Activated CD4-positive, alpha-beta T cell treated with anti-CD3 and anti-CD28 coated beads for 36 hours (primary cell): ENCODE measurements at regions not wholly inside any gene's neighbourhood (a gene's known extent, or its start where the extent isn't known, plus 50 kb on each side); places are given as distances from the start of the nearest gene placed in this dataset.

Experiments used
- ATAC-seq: fragments of 200-7000 bp; cut with Tn5 transposase; one replicate; pipeline ENCODE4 v1.10.0; 2021; ENCODE audit warnings: mild to moderate bottlenecking, moderate library complexity
- CTCF ChIA-PET: fragments of 350-600 bp; sonication (Branson Sonifier 250); formaldehyde crosslinking; loops from one replicate; lab custom pipeline; 2021; ENCODE audit warnings: antibody characterized with exemption; lab: Charles Lee
- POLR2A ChIA-PET: fragments of 350-600 bp; sonication (Branson Sonifier 250); formaldehyde crosslinking; loops from one replicate; lab custom pipeline; 2021; ENCODE audit warnings: antibody characterized with exemption, inconsistent platforms; lab: Charles Lee
- DNase-seq: peaks from one replicate; pipeline ENCODE4 v3.0.0-alpha.2; 2020
- H3K27ac Mint-ChIP-seq: one replicate; pipeline ENCODE4 v1.8.0; 2021; ENCODE audit warnings: mixed read lengths
- H3K27me3 Mint-ChIP-seq: one replicate; pipeline ENCODE4 v1.8.0; 2021; ENCODE audit warnings: mixed read lengths
- H3K36me3 Mint-ChIP-seq: one replicate; pipeline ENCODE4 v1.8.0; 2021; ENCODE audit warnings: low read depth, mixed read lengths
- H3K4me1 Mint-ChIP-seq: one replicate; pipeline ENCODE4 v1.8.0; 2021; ENCODE audit warnings: mixed read lengths
- H3K4me3 Mint-ChIP-seq: one replicate; pipeline ENCODE4 v1.8.0; 2021; ENCODE audit warnings: mild to moderate bottlenecking, moderate library complexity, mixed read lengths
- H3K9me3 Mint-ChIP-seq: one replicate; pipeline ENCODE4 v1.8.0; 2021; ENCODE audit warnings: low read depth, mixed read lengths
- intact Hi-C, 2 experiments: fragments of 100-400 bp; cut with DNase I in 1 of 2; cut with micrococcal nuclease in 1 of 2; formaldehyde crosslinking; loops; one replicate each; pipeline versions ENCODE4 v1.14.2 to v1.15.1; 2022 to 2024; cut with DNase I, micrococcal nuclease

- no peaks in the 10 kb centered on the region for H3K4me1 Mint-ChIP-seq
- ATAC-seq: no peak
- peaks cover 13% of the 10 kb centered on the region for H3K9me3 Mint-ChIP-seq
- H3K27me3 Mint-ChIP-seq: peaks cover 2% of the 10 kb centered on the region
- POLR2A ChIA-PET: no interaction called here
- intact Hi-C loops: no loop called here
- DNase-seq: no peak
- H3K4me3 Mint-ChIP-seq: no peak overlapping the region
- H3K27ac Mint-ChIP-seq: no peak overlapping the region
- no peaks in the 10 kb centered on the region for H3K36me3 Mint-ChIP-seq
- CTCF ChIA-PET: no interaction called here
Measured at GRCh38 chr1:242854466-242854865, 330.0 kb upstream of the PLD5 start.

GRCh38 chr1:242847390-242847993, 323.0 kb upstream of the PLD5 start:
- H3K9me3 Mint-ChIP-seq: peaks cover 14% of the 10 kb centered on the region
- CTCF ChIA-PET: no interaction called here
- H3K4me3 Mint-ChIP-seq: no peak overlapping the region
- no peaks in the 10 kb centered on the region for H3K4me1 Mint-ChIP-seq
- no peaks in the 10 kb centered on the region for H3K27me3 Mint-ChIP-seq
- no peak for ATAC-seq
- intact Hi-C loops: loop anchor here in 1 of 2 experiments (10.0 kb wide), 1 partner anchor 477 kb away; no protein-coding TSS in a partner anchor
- POLR2A ChIA-PET: no interaction called here
- no peak overlapping the region for H3K27ac Mint-ChIP-seq
- H3K36me3 Mint-ChIP-seq: no peaks in the 10 kb centered on the region
- no peak for DNase-seq

- Mint-ChIP-seq H3K4me1 (no peaks in the 10 kb centered on the region), H3K9me3 (peaks cover 5% of the 10 kb centered on the region), H3K27me3 (no peaks in the 10 kb centered on the region), H3K36me3 (no peaks in the 10 kb centered on the region), H3K4me3 (no peak overlapping the region), H3K27ac (no peak overlapping the region)
- POLR2A ChIA-PET: no interaction called here
- intact Hi-C loops: loop anchor here in 1 of 2 experiments (10.0 kb wide), 1 partner anchor 483 kb away; no protein-coding TSS in a partner anchor
- no peak for DNase-seq
- CTCF ChIA-PET: no interaction called here
- no peak for ATAC-seq
Measured at GRCh38 chr1:242842094-242842493, 317.6 kb upstream of the PLD5 start.

- ATAC-seq: no peak
- intact Hi-C loops: no loop called here
- Mint-ChIP-seq H3K27me3 (no peaks in the 10 kb centered on the region), H3K4me3 (no peak overlapping the region), H3K4me1 (no peaks in the 10 kb centered on the region), H3K36me3 (no peaks in the 10 kb centered on the region), H3K27ac (no peak overlapping the region), H3K9me3 (peaks cover 3% of the 10 kb centered on the region)
- ChIA-PET CTCF (no interaction called here), POLR2A (no interaction called here)
- no peak for DNase-seq
Measured at GRCh38 chr1:242839101-242839500, 314.6 kb upstream of the PLD5 start.

GRCh38 chr1:242836423-242836822, 311.9 kb upstream of the PLD5 start:
- H3K27ac Mint-ChIP-seq: no peak overlapping the region
- CTCF ChIA-PET: no interaction called here
- no peaks in the 10 kb centered on the region for H3K36me3 Mint-ChIP-seq
- no peaks in the 10 kb centered on the region for H3K4me1 Mint-ChIP-seq
- no peak for ATAC-seq
- intact Hi-C loops: no loop called here
- no peak overlapping the region for H3K4me3 Mint-ChIP-seq
- H3K9me3 Mint-ChIP-seq: no peaks in the 10 kb centered on the region
- DNase-seq: no peak
- POLR2A ChIA-PET: no interaction called here
- H3K27me3 Mint-ChIP-seq: no peaks in the 10 kb centered on the region

- intact Hi-C loops: no loop called here
- ChIA-PET CTCF (no interaction called here), POLR2A (no interaction called here)
- ATAC-seq (no peak), DNase-seq (no peak)
- H3K9me3 Mint-ChIP-seq: no peaks in the 10 kb centered on the region
- no peak overlapping the region for H3K27ac Mint-ChIP-seq
- no peaks in the 10 kb centered on the region for H3K4me1 Mint-ChIP-seq
- no peaks in the 10 kb centered on the region for H3K36me3 Mint-ChIP-seq
- no peak overlapping the region for H3K4me3 Mint-ChIP-seq
- peaks cover 3% of the 10 kb centered on the region for H3K27me3 Mint-ChIP-seq
Measured at GRCh38 chr1:242828828-242829227, 304.3 kb upstream of the PLD5 start.

- no peaks in the 10 kb centered on the region for H3K9me3 Mint-ChIP-seq
- POLR2A ChIA-PET: no interaction called here
Measured at GRCh38 chr1:242828199-242828598, 303.7 kb upstream of the PLD5 start.

GRCh38 chr1:242827538-242827937, 303.0 kb upstream of the PLD5 start:
- ChIA-PET POLR2A (no interaction called here), CTCF (no interaction called here)
- H3K4me1 Mint-ChIP-seq: no peaks in the 10 kb centered on the region
- intact Hi-C loops: no loop called here
- H3K9me3 Mint-ChIP-seq: no peaks in the 10 kb centered on the region
- H3K4me3 Mint-ChIP-seq: no peak overlapping the region
- peaks cover 5% of the 10 kb centered on the region for H3K27me3 Mint-ChIP-seq
- H3K36me3 Mint-ChIP-seq: no peaks in the 10 kb centered on the region
- no peak overlapping the region for H3K27ac Mint-ChIP-seq
- ATAC-seq (no peak), DNase-seq (no peak)

More at GRCh38 chr1:242828199-242828598, 303.7 kb upstream of the PLD5 start:
- Mint-ChIP-seq H3K4me1 (no peaks in the 10 kb centered on the region), H3K4me3 (no peak overlapping the region), H3K27me3 (peaks cover 4% of the 10 kb centered on the region), H3K27ac (no peak overlapping the region), H3K36me3 (no peaks in the 10 kb centered on the region)
- CTCF ChIA-PET: no interaction called here
- intact Hi-C loops: no loop called here
- DNase-seq: no peak
- no peak for ATAC-seq

GRCh38 chr1:242826701-242827336, 302.3 kb upstream of the PLD5 start:
- H3K4me3 Mint-ChIP-seq: no peak overlapping the region
- POLR2A ChIA-PET: no interaction called here
- peaks cover 5% of the 10 kb centered on the region for H3K27me3 Mint-ChIP-seq
- H3K4me1 Mint-ChIP-seq: no peaks in the 10 kb centered on the region
- no peak overlapping the region for H3K27ac Mint-ChIP-seq
- CTCF ChIA-PET: no interaction called here
- no peak for DNase-seq
- intact Hi-C loops: no loop called here
- H3K36me3 Mint-ChIP-seq: no peaks in the 10 kb centered on the region
- ATAC-seq: no peak
- no peaks in the 10 kb centered on the region for H3K9me3 Mint-ChIP-seq

GRCh38 chr1:242824435-242824834, 299.9 kb upstream of the PLD5 start:
- CTCF ChIA-PET: no interaction called here
- H3K27ac Mint-ChIP-seq: no peak overlapping the region
- H3K9me3 Mint-ChIP-seq: no peaks in the 10 kb centered on the region
- H3K4me1 Mint-ChIP-seq: no peaks in the 10 kb centered on the region
- no peaks in the 10 kb centered on the region for H3K36me3 Mint-ChIP-seq
- ATAC-seq: no peak
- H3K27me3 Mint-ChIP-seq: peaks cover 5% of the 10 kb centered on the region
- no peak for DNase-seq
- intact Hi-C loops: no loop called here
- H3K4me3 Mint-ChIP-seq: no peak overlapping the region
- POLR2A ChIA-PET: no interaction called here

GRCh38 chr1:242813490-242814091, 289.1 kb upstream of the PLD5 start:
- no peaks in the 10 kb centered on the region for H3K36me3 Mint-ChIP-seq
- POLR2A ChIA-PET: no interaction called here

More at GRCh38 chr1:242813490-242814091, 289.1 kb upstream of the PLD5 start:
- DNase-seq (no peak), ATAC-seq (no peak)
- CTCF ChIA-PET: no interaction called here
- Mint-ChIP-seq H3K4me3 (no peak overlapping the region), H3K9me3 (no peaks in the 10 kb centered on the region), H3K27me3 (peaks cover 12% of the 10 kb centered on the region), H3K4me1 (no peaks in the 10 kb centered on the region), H3K27ac (no peak overlapping the region)
- intact Hi-C loops: no loop called here
